MM.1S (cell line): ENCODE measurements at regions not wholly inside any gene's neighbourhood (a gene's known extent, or its start where the extent isn't known, plus 50 kb on each side); places are given as distances from the start of the nearest gene placed in this dataset.

ENCODE experiments used
- DNase-seq: peaks from one replicate; pipeline ENCODE4 v3.0.0-alpha.2; 2015
- H2AFZ ChIP-seq: fragments of 300-600 bp; sonication (generic); 2 replicates; pipeline ENCODE4 v1.6.0; 2016; ENCODE audit warnings: antibody characterized with exemption, low read length
- H3F3A ChIP-seq: fragments of 300-600 bp; sonication (generic); 2 replicates; pipeline ENCODE4 v1.6.1; 2016; ENCODE audit warnings: mild to moderate bottlenecking, antibody characterized with exemption, low read length, moderate library complexity, mixed read lengths; ENCODE audit not compliant: insufficient read depth
- H3K27ac ChIP-seq: fragments of 300-600 bp; sonication (generic); 2 replicates; pipeline ENCODE4 v1.5.1; 2016; ENCODE audit warnings: mild to moderate bottlenecking, low read length
- H3K27me3 ChIP-seq: fragments of 300-600 bp; sonication (generic); replicated peaks from 2 replicates; pipeline ENCODE4 v1.6.0; 2016; ENCODE audit warnings: low read length; ENCODE audit not compliant: insufficient read depth
- H3K36me3 ChIP-seq: fragments of 300-600 bp; sonication (generic); replicated peaks from 2 replicates; pipeline ENCODE4 v1.6.1; 2016; ENCODE audit warnings: mild to moderate bottlenecking, low read length, mixed read lengths; ENCODE audit not compliant: insufficient read depth
- H3K4me1 ChIP-seq: fragments of 300-600 bp; sonication (generic); 2 replicates; pipeline ENCODE4 v1.6.1; 2016; ENCODE audit warnings: low read length, mixed read lengths
- H3K4me2 ChIP-seq: fragments of 300-600 bp; sonication (generic); 2 replicates; pipeline ENCODE4 v1.6.0; 2016; ENCODE audit warnings: low read depth, low read length
- H3K4me3 ChIP-seq: fragments of 300-600 bp; sonication (generic); 2 replicates; pipeline ENCODE4 v1.5.1; 2016; ENCODE audit warnings: low read length, mixed read lengths
- H3K79me2 ChIP-seq: fragments of 300-600 bp; sonication (generic); 2 replicates; pipeline ENCODE4 v1.6.1; 2016; ENCODE audit warnings: mixed run types, low read length, mixed read lengths
- H3K9ac ChIP-seq: fragments of 300-600 bp; sonication (generic); 2 replicates; pipeline ENCODE4 v1.6.1; 2016; ENCODE audit warnings: low read length, mixed read lengths
- H3K9me2 ChIP-seq: fragments of 300-600 bp; sonication (generic); replicated peaks from 2 replicates; pipeline ENCODE4 v1.6.1; 2016; ENCODE audit warnings: mild to moderate bottlenecking, low read length, mixed read lengths; ENCODE audit not compliant: insufficient read depth
- H3K9me3 ChIP-seq: fragments of 300-600 bp; sonication (generic); replicated peaks from 2 replicates; pipeline ENCODE4 v1.6.1; 2016; ENCODE audit warnings: mild to moderate bottlenecking, low read length, mixed read lengths; ENCODE audit not compliant: insufficient read depth
- H4K20me1 ChIP-seq: fragments of 300-600 bp; sonication (generic); 2 replicates; pipeline ENCODE4 v1.6.1; 2016; ENCODE audit warnings: mild to moderate bottlenecking, low read length, moderate library complexity, mixed read lengths; ENCODE audit not compliant: insufficient read depth
- EZH2 ChIP-seq: fragments of 300-600 bp; sonication (generic); optimal IDR thresholded peaks from 2 replicates; pipeline ENCODE3; 2017; ENCODE audit warnings: low read depth, mild to moderate bottlenecking, antibody characterized with exemption, low read length, mixed read lengths
- EZH2phosphoT487 ChIP-seq: fragments of 300-600 bp; sonication (generic); IDR thresholded peaks from 2 replicates; pipeline ENCODE4 v1.6.1; 2018; ENCODE audit warnings: antibody characterized with exemption, low read length
- TF ChIP-seq, protein P1 (sequence below): fragments of 300-600 bp; sonication (generic); IDR thresholded peaks from 2 replicates; pipeline ENCODE4 v1.5.1; 2016; ENCODE audit warnings: antibody characterized with exemption, low read length, mixed read lengths

GRCh38 chr16:65622151-65622550 is 500.3 kb upstream of the CDH11 start:
- Histone ChIP-seq H3K79me2 (no peaks in the 10 kb centered on the region), H3K27ac (no peak overlapping the region), H3K36me3 (no peaks in the 10 kb centered on the region), H3F3A (no peaks in the 10 kb centered on the region), H2AFZ (no peak overlapping the region), H3K4me2 (no peak overlapping the region), H3K4me1 (no peaks in the 10 kb centered on the region), H3K9ac (no peak overlapping the region), H4K20me1 (no peaks in the 10 kb centered on the region), H3K9me3 (no peaks in the 10 kb centered on the region), H3K27me3 (no peaks in the 10 kb centered on the region), H3K4me3 (no peak overlapping the region), H3K9me2 (no peaks in the 10 kb centered on the region)
- TF ChIP-seq, protein P1, sequence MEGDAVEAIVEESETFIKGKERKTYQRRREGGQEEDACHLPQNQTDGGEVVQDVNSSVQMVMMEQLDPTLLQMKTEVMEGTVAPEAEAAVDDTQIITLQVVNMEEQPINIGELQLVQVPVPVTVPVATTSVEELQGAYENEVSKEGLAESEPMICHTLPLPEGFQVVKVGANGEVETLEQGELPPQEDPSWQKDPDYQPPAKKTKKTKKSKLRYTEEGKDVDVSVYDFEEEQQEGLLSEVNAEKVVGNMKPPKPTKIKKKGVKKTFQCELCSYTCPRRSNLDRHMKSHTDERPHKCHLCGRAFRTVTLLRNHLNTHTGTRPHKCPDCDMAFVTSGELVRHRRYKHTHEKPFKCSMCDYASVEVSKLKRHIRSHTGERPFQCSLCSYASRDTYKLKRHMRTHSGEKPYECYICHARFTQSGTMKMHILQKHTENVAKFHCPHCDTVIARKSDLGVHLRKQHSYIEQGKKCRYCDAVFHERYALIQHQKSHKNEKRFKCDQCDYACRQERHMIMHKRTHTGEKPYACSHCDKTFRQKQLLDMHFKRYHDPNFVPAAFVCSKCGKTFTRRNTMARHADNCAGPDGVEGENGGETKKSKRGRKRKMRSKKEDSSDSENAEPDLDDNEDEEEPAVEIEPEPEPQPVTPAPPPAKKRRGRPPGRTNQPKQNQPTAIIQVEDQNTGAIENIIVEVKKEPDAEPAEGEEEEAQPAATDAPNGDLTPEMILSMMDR: no peak
- TF ChIP-seq EZH2 (no peak), EZH2phosphoT487 (no peak)
- DNase-seq: no peak

DNA sequence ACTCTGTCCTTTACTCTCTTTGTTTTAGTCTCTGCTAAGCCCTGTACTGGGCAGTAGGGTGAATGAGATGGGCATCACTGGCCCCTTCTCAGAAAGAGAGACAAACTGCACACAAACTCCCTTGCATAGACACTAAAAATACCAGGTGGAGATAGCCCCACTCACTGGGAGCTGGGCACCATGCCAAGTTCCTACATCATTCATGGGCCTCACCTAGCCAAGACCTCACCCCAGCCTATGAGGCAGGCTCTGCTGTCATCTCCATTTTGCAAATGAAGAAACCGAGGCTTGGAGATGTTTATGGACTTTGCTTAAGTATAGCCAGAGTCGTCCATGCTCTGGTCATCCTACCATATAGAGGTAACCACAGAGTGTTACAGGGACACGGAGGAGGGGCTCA is 499.8 kb upstream of the CDH11 start:
- no peaks in the 10 kb centered on the region for H3K4me1 ChIP-seq
- no peak overlapping the region for H3K27ac ChIP-seq
- H3F3A ChIP-seq: no peaks in the 10 kb centered on the region
- H3K27me3 ChIP-seq: no peaks in the 10 kb centered on the region
- no peak overlapping the region for H3K4me2 ChIP-seq
- DNase-seq: no peak
- H3K9me2 ChIP-seq: no peaks in the 10 kb centered on the region
- no peak overlapping the region for H3K9ac ChIP-seq
- H3K4me3 ChIP-seq: no peak overlapping the region
- TF ChIP-seq, protein P1: no peak
- TF ChIP-seq EZH2phosphoT487: no peak
- H3K79me2 ChIP-seq: no peaks in the 10 kb centered on the region
- no peak overlapping the region for H2AFZ ChIP-seq
- no peaks in the 10 kb centered on the region for H3K36me3 ChIP-seq
- no peaks in the 10 kb centered on the region for H3K9me3 ChIP-seq
- H4K20me1 ChIP-seq: no peaks in the 10 kb centered on the region

DNA sequence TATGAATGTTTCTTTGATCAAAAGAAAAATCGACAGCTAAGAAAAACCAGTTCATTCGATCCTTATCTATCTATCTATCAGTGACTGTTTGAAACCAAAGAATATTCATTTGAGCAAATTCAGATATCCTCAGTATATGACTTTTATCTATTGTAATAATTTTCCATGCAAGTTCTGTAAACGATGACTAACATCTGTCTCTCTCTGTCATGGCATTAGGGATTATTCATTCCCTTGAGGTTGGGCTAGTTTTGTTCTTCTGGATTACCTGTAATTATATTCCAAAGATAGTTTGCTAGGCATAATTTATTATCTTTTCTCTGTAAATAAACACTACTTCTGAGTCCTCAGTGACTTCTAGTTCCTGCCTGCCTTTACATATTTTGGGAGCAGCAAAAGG is 497.7 kb upstream of the CDH11 start:
- Histone ChIP-seq H2AFZ (no peak overlapping the region), H3K9me2 (no peaks in the 10 kb centered on the region), H3K4me2 (no peak overlapping the region), H3K36me3 (no peaks in the 10 kb centered on the region), H3K27ac (no peak overlapping the region), H3K9ac (no peak overlapping the region), H3K79me2 (no peaks in the 10 kb centered on the region), H3F3A (no peaks in the 10 kb centered on the region), H3K9me3 (no peaks in the 10 kb centered on the region), H4K20me1 (no peaks in the 10 kb centered on the region), H3K4me1 (no peaks in the 10 kb centered on the region), H3K27me3 (no peaks in the 10 kb centered on the region), H3K4me3 (no peak overlapping the region)
- no peak for DNase-seq
- TF ChIP-seq, protein P1: no peak
- TF ChIP-seq EZH2 (no peak), EZH2phosphoT487 (no peak)

GRCh38 chr16:65618931-65619330 is 497.1 kb upstream of the CDH11 start:
- no peak for DNase-seq
- H3K4me2 ChIP-seq: no peak overlapping the region
- H3K9me2 ChIP-seq: no peaks in the 10 kb centered on the region
- H3K27me3 ChIP-seq: no peaks in the 10 kb centered on the region
- H3F3A ChIP-seq: no peaks in the 10 kb centered on the region
- H3K9ac ChIP-seq: no peak overlapping the region
- no peaks in the 10 kb centered on the region for H3K4me1 ChIP-seq
- H4K20me1 ChIP-seq: no peaks in the 10 kb centered on the region
- no peaks in the 10 kb centered on the region for H3K36me3 ChIP-seq
- TF ChIP-seq, protein P1: no peak
- TF ChIP-seq EZH2 (no peak), EZH2phosphoT487 (no peak)
- H3K27ac ChIP-seq: no peak overlapping the region
- no peaks in the 10 kb centered on the region for H3K9me3 ChIP-seq
- no peak overlapping the region for H3K4me3 ChIP-seq
- H3K79me2 ChIP-seq: no peaks in the 10 kb centered on the region
- no peak overlapping the region for H2AFZ ChIP-seq
